Left kidney (tissue), 1 donor: ENCODE measurements at regions not wholly inside any gene's neighbourhood (a gene's known extent, or its start where the extent isn't known, plus 50 kb on each side); places are given as distances from the start of the nearest gene placed in this dataset.
"Not testable (repeated sequence)": the region's sequence is repeated elsewhere in the genome, so short reads cannot be mapped to it uniquely, and the experiment has no call there.

Experiments
- DNase-seq: peaks from one replicate; pipeline ENCODE4 v3.0.0-alpha.2; 2013

DNA sequence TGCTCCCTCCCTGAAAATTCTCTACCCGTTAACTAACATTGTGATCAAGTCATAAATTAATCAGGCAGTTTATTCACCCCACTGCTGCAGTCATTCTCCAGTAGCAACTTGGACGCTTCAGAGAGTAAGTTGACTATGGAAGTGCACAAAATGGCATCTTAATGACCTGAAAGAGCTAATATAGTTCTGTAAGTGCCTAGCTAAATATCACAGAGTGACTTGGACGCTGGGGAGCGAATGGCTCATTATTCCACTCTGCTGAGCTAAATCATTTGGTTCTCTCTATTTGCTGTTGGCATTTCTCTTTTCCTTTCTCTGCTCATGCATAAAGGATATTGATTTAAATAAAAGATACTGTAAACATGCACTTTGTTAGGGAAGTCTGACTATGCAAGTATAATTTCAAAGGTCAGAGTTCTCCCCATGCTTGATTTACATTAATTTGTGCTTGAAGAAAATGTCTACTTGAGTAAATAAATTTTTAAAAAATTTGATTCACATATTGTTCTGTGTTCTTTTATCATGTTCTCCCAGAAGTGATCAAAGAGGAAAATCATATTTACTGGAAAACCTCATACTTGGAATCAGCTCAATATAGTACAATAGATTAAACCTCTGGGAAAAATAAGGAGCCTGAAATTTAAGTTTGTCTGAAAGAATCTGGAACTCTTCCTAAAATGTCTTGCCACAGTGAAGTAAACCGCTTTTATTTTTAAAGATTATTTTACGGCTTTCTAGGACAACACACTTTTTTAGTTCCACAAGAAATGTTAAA, 169.5 kb upstream of the HAPLN1 start:
- DNase-seq = no peak

DNA sequence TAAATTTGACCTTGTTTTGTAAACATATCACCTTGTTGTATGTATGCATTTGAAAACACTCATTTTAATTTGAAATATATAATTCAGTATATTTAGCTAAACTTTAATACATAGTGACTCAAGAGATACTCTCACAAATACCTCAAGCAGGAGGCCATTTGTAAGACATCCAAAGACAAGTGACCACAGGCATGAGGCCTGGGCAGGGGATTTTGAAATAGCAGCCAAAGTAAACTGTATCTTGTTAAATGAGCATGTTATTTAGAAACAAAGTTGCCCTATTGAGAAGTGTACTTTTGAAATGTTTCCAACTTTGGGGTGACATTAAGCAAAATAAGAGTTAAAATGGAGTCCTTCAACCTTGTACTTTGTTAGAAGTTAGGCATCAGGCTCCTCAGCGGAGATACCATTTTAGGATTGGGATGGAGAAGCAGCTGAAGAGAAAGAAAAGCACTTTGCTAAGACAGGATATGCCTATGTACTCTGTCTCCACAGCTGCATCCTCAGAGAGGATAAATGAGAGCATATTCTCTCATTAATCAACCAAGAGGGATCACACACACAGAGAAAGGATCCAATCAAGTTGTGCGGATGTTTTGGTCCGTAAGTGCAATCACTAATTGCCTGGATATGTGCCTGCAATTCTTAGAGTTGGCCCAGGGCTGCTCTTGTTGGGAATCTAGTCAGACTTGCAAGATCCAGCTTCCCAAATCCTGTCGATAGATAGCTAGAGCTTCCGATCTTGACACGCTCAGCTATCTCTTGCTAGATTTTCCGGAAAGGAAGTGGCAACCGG, 157.5 kb upstream of the HAPLN1 start:
- DNase-seq = no peak

DNA sequence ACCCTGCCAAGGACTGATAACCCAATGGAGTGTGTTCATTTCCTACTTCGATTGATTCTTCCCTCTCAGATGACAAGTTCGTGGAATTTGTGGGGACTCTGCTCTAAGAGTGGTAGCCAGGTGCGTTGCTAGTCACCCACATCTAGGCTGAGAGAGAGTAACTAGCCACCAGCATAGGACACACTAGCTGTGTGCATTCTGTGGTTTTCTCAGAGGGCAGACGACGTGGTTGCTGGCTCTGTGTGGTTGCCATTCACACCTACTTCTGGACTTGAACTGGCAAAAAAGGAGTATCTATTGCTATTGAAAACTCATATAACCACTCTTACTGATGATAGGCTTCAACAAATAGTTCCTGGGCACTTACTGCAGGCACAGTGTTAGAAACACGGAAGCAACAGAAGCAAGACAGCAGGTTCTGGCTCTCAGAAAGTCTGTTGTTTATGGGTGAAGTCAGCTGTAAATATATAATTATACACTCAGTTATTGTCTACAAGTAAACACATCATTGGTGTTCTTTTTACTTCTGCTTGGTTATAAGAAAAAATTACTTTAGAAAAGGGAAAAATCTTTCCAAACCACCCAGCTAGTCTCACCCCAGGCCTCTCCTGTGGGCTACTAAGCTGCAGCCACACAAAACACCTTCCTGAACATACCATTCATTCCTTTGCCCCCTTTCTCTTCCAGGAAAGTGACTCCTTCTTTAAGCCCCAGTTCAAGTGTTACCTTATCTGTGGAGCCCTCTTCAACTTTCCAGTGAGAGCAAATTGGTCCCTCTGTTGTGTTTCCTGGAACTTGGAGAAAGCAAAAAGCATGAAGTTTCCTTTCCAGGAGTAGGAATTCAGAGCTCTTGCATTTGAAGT, 151.1 kb upstream of the HAPLN1 start:
- DNase-seq = no peak

DNA sequence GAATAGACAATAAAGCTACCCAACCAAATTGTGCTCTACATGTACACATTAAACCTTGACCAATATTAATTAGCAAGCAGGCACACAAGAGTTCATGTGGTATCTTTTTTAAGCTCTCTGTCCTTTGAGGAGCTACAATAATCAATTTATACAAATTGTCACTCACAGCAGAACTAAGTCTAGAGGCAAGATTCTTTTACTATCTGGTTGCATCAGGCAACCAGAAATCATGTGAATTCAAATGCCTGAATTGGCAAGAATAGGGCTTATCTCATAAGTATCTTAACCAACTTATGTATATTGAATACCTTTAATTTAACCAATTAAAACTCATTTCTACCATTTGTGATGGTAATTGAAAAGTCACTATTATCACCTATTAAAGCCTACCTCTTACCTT, 145.5 kb upstream of the HAPLN1 start:
- no peak for DNase-seq

DNA sequence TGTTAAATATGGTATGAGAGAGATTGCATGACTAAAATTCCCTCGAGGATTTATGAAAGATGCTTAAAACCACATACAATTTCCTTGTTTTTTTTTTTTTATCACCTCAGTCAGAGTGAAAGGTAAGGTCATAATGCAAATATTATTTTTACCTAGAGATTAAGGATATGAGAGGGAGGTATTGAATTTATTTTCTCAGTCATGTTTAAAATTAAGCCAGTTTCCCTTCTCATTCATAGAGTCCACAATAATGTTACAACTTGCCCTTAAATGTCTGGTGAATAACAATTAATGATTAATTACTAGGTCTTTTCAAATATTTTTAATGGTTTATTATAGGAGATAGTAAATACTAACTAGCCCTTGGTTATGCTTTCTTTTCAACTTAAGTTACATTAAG, 144.9 kb upstream of the HAPLN1 start:
- no peak for DNase-seq

DNA sequence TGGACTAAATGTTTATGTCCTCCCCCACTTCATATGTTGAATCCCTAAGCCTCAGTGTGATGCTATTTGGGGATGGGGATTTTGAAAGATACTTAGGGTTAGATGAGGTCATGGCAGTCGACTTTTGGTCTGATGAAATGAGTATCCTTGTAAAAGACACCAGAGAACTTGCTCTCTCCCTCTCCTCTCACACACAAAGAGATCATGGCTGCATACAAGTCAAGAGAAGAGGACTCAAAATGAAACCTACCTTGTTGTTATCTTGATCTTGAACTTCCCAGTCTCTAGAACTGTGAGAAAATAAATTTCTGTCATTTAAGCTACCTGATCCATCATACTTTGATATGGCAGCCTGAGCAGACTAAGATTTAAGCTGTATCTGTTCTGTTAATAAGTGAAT, 144.0 kb upstream of the HAPLN1 start:
- no peak for DNase-seq

DNA sequence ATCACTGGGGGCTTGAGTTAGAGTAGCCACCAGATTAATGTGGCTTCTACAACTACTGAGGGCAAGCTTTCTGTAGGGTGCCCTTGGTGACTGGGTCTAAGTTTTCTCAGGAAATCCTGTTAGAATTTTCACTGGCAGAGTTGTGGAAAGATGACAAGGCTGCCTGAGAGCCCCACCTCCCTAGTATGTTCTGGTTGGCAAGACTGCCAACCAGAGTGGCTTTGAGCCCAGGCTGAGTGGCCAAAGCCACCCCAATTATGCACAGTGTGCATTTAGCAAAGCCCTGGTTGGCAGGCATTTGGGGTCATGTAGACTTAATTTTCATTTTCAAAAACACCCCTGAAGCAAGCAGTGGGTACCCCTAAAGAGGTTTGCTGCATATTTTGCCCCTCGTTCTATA, 136.7 kb upstream of the HAPLN1 start:
- no peak for DNase-seq

DNA sequence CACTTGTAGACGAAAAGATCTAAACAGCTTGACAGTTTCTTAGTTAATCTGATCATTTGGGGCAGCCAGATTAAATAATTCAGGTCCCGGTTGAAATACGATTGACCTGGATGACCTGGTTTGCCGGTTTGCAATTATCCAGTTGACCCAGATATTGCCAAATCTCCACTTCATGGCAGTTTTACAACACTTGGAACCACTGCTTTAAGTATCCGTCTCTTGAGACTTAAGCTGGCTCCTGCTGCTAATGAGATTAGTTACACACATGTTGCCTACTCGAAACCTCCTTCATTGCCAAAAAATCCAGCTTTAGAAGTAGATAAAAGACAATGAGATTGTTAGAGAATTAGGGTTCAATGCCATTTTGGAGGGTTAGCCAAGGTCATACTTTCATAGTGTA, 136.2 kb upstream of the HAPLN1 start:
- DNase-seq = peak; percentile 24

DNA sequence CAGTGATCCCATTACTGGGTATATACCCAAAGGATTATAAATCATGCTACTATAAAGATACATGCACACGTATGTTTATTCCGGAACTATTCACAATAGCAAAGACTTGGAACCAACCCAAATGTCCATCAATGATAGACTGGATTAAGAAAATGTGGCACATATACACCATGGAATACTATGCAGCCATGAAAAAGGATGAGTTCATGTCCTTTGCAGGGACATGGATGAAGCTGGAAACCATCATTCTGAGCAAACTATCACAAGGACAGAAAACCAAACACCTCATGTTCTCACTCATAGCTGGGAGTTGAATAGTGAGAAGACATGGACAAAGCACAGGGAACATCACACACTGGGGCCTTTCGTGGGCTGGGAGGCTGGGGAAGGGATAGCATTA, 129.8 kb upstream of the HAPLN1 start:
- DNase-seq = not testable (repeated sequence)

DNA sequence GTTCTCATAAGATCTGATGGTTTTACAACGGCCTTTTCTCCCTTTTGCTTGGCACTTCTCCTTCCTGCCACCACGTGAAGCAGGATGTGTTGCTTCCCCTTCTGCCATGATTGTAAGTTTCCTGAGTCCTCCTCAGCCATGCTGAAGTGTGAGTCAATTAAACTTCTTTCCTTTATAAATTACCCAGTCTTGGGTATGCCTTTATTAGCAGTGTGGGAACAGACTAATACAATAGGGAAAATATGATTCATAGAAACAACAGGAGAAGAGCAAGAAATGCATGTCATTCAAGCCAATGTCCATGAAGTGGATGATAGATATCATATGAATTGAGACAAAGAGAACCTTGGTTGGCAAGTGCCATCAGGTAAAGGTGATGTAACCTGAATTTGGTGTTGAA, 128.3 kb upstream of the HAPLN1 start:
- DNase-seq = no peak

DNA sequence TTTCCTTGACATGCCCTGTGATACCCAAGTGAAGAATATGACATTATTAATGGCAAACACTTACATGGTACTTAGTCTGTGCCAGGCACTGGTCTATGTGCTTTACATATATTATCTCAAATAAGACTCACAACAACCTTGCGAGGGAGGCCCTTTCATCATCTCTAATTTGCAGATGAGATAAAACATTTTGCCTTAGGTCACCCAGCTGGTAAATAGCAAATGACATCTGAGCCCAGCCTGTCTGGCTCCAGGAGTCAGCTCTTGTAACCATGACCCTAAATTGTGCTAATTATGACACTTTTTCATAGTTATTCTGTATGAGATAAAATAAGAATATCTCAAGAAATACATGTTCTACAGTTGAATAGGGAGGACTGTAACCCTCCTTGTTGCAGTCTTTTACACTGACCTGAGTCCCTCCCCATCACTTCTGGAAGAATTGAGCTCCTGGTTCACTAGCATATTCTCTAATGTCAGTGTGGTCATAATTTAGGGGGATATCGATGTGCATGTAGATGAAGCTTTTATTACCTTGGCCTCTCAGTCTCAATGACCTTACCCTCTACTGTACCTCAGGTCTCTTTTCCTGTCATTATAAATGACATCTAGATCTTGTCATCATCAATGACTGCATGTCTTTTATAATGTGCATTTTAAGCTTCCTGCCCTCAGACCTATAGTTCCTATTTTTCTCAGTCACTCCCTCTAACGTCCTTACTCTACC, 126.1 kb upstream of the HAPLN1 start:
- no peak for DNase-seq

DNA sequence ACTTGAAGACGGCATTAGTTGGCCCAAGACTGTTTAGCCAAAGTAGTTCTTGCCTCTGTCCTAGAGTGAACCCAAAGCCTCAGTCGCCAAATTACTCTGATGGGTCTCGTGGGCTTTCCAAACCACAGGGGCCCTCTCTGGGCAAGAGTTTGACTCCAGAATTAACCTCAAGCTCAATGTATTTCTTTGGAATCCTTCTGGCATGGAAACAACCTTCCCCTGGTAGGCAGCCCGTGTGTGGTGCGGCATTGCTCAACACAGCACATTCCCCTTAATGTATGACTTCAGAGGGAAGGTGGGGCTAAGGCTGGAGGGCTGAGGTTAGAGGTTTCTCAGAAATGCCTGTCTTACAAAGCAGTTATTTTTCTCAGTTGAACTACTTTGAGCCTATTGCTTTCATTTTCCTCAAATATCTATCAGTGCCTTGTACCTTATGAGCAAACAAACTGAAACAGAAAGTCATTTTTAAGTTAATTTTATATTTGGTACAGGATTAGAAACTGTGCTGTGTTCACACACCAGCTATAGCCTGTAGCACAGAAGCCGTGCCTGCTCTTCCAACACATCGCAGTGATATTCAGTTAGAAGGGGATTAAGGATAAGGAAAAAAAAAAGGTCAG, 123.9 kb upstream of the HAPLN1 start:
- DNase-seq = no peak

DNA sequence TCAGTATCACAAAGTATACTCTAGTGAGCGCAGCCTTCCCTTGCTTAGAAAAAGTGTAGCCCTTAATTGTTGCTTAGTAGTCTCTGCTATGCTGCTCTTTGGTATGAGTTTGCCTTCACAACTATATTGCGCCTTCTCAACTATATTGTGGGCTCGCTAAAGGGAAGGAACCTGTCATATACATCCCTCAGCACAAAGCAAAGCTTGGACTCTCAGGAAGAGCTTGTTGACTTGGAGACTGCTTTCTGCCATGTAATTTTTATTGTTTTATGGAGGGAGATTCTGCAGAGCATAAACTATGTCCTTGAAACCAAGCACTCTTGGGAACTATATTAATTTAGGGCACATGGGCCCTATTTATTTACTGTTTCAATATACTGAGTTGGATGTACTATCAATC, 119.1 kb upstream of the HAPLN1 start:
- no peak for DNase-seq

DNA sequence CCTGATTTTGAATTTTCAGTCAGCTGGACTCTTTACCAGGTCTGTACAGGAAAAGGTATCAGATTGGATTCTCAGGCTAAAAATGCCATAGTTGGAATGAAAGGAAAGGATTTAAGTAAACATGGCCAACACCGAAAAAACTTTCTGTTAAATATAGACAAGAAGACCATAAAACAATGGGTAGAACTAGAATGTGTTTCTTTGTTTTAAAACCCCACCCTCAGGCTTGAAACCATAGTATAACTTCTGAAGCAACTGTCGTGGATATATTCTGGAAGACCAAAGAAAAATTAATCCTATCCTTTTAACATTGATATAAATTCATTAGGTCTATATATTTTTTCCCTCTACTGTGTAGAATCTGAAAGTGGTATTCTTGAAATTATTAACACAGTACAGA, 118.6 kb upstream of the HAPLN1 start:
- DNase-seq = no peak

DNA sequence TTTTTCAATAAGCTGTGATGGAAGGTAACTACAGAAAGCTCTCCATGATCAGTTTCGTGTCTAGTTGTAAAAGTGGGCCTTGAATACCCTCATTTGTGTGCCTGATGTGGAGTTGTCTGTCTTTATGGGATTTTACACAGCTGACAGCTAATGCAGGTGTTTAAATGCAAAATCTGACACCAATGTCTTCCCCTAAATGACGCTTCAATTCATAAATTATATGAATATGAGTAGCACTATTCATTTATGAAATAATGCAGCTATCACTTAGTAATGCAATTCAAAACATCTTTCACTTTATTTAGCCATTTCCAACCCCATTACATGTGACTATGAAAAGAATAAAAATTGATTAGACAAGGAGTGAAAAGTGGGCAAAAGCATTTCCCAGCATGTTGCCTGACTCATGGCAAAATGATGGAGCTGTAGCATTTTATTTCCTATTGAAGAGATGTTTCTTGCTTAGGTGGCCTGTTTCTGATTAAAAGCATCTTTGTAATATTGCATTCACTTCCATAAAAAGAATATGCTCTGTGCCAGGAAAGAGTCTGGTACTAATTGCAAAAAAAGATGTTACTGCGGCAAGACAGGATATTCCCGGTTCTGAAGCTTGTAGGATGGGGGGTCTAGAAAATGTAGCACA, 116.7 kb upstream of the HAPLN1 start:
- no peak for DNase-seq

DNA sequence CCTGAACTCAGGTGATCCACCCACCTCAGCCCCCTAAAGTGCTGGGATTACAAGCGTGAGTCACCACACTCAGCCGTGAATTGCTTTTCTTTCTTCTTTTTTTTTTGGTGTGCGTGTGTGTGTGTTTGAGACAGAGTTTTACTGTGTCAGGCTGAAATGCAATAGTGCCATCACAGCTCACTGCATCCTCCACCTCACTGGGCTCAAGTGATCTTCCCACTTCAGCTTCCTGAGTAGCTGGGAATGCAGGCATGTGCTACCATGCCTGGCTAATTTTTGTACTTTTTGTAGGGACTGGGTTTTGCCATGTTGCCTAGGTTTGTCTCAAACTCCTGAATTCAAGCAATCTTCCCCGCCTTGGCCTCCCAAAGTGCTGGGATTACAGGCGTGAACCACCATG, 113.7 kb upstream of the HAPLN1 start:
- DNase-seq = no peak

DNA sequence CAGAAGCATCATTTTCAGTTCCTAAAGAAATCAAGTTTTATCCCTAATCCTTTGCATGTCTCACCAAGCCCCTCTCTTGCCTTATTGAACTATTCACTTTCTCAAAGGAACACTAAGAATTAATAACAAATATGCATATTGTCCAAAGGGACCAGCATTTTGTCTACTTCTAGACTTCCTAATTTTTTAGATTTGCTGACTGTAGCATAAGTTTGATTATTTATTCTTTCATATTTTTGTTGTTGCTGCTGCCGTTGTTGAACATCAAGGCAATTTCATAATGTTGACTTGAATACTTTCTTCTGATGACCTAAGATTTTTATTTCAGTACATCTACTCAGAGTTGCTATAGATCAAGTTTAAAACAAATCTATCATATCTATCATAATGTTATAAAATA, 111.2 kb upstream of the HAPLN1 start:
- no peak for DNase-seq

DNA sequence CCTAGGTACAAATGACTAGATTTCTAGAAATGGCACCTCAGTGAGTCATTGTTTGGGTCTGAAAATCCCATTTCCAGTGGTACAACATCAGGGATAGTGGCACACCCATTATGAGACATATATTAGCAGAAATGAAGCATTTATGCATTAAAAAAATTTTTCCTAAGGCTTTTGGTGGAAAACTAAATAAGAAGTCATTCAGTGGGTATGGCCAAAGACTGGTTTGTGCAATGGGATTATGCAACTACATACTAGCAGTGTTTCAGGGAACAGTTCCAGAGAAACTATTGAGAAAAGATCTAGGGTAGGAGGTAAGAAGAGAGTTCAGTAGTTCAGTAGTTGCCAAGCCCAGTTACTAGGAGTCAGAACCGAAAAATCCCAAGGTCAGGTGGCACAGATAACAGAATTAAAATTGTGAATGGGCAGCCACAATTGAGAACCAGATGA, 106.5 kb upstream of the HAPLN1 start:
- no peak for DNase-seq

DNA sequence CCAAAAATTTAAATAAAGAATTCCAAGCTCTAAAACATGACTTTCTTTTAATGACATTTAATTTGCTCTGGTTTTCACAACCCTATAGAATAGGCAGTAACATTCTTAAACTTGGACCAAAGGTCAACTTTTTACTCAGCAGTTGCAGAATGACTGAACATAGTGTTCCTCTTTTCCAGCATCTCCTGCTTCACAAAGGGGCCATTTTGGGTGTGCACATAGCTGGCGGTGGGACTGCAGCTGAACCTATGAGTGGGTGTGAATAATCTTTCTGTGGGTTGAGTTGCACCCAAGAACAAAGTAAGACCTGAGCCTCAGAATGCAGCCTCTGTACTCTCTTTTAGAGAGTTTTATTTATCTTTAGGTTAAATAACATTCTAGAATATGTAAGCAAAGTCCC, 96.9 kb upstream of the HAPLN1 start:
- DNase-seq = no peak

DNA sequence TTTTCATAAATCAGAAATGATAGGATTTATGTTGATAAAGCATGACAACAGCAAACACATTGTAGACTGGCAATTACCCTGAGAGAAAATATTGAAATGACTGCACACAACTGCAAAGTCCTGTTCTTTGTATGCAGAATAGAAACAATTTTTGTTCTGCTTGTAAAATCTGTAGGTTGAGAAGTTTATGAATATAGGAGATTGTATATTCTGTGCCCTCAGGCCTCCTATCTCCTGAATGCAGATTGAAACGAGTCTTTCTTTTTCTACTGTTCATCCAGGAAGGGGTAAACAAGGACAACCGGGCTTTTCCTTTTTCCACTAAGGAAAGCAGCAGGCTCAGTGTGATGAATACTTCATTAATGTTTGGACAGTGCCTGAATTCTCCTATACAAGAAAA, 95.0 kb upstream of the HAPLN1 start:
- DNase-seq = no peak

DNA sequence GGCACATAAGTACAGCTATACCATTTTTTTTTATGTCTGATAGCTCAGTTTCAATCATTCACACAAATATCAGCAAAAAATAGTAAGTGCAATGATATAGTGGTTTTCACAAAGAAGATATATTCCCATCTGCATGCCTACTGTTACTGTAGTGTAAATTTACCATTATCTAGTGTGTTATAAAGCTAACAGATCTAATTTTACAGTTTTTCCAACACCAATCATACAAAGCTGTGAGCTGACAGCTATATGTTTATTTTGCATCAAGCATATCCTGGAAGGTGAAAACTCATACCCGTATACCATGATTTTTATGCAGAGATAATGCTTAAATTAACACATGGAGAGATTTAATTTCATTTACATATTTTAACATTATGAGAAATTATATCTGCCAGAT, 89.9 kb upstream of the HAPLN1 start:
- DNase-seq = no peak
